ENCODE measurements at regions not wholly inside any gene's neighbourhood (a gene's known extent, or its start where the extent isn't known, plus 50 kb on each side); places are given as distances from the start of the nearest gene placed in this dataset.

- TF ChIP-seq CTCF (IDR thresholded peaks at IDR 0.05; ENCODE audit: partially characterized antibody, unreplicated experiment), result no peak
- Mint-ChIP-seq H3K27ac (ENCODE audit: unreplicated experiment) (no peak overlapping the region), H3K27me3 (ENCODE audit: unreplicated experiment) (peaks cover 1% of the 10 kb centered on the region), H3K36me3 (ENCODE audit: unreplicated experiment) (peaks cover 17% of the 10 kb centered on the region), H3K4me3 (ENCODE audit: unreplicated experiment) (no peak overlapping the region), H3K4me1 (ENCODE audit: low read depth, unreplicated experiment) (peaks cover 21% of the 10 kb centered on the region), H3K9me3 (ENCODE audit: unreplicated experiment) (peaks cover 10% of the 10 kb centered on the region)
- DNase-seq, result no peak
Measured at GRCh38 chr6:150299873-150300485, 68.8 kb upstream of the IYD start.

GRCh38 chr6:150301846-150302519 is 66.8 kb upstream of the IYD start:
- Mint-ChIP-seq H3K9me3 (ENCODE audit: unreplicated experiment) (peaks cover 10% of the 10 kb centered on the region), H3K27ac (ENCODE audit: unreplicated experiment) (no peak overlapping the region), H3K27me3 (ENCODE audit: unreplicated experiment) (peaks cover 1% of the 10 kb centered on the region), H3K36me3 (ENCODE audit: unreplicated experiment) (peaks cover 13% of the 10 kb centered on the region), H3K4me3 (ENCODE audit: unreplicated experiment) (no peak overlapping the region), H3K4me1 (ENCODE audit: low read depth, unreplicated experiment) (peaks cover 21% of the 10 kb centered on the region)
- DNase-seq, result no peak
- no peak for TF ChIP-seq CTCF (IDR thresholded peaks at IDR 0.05; ENCODE audit: partially characterized antibody, unreplicated experiment)

GRCh38 chr6:150302520-150303176 is 66.2 kb upstream of the IYD start:
- no peak overlapping the region for H3K4me3 Mint-ChIP-seq (ENCODE audit: unreplicated experiment)
- peaks cover 6% of the 10 kb centered on the region for H3K36me3 Mint-ChIP-seq (ENCODE audit: unreplicated experiment)
- H3K9me3 Mint-ChIP-seq (ENCODE audit: unreplicated experiment), result peaks cover 5% of the 10 kb centered on the region
- peaks cover 1% of the 10 kb centered on the region for H3K27me3 Mint-ChIP-seq (ENCODE audit: unreplicated experiment)
- H3K27ac Mint-ChIP-seq (ENCODE audit: unreplicated experiment), result peak overlapping the region; percentile 76
- H3K4me1 Mint-ChIP-seq (ENCODE audit: low read depth, unreplicated experiment), result peaks cover 21% of the 10 kb centered on the region
- TF ChIP-seq CTCF (IDR thresholded peaks at IDR 0.05; ENCODE audit: partially characterized antibody, unreplicated experiment), result no peak
- no peak for DNase-seq

- DNase-seq, result no peak
- no peak overlapping the region for H3K27ac Mint-ChIP-seq (ENCODE audit: unreplicated experiment)
- no peaks in the 10 kb centered on the region for H3K9me3 Mint-ChIP-seq (ENCODE audit: unreplicated experiment)
- no peak overlapping the region for H3K4me3 Mint-ChIP-seq (ENCODE audit: unreplicated experiment)
- peaks cover 1% of the 10 kb centered on the region for H3K27me3 Mint-ChIP-seq (ENCODE audit: unreplicated experiment)
- no peak for TF ChIP-seq CTCF (IDR thresholded peaks at IDR 0.05; ENCODE audit: partially characterized antibody, unreplicated experiment)
- H3K4me1 Mint-ChIP-seq (ENCODE audit: low read depth, unreplicated experiment), result peaks cover 21% of the 10 kb centered on the region
- H3K36me3 Mint-ChIP-seq (ENCODE audit: unreplicated experiment), result peaks cover under 1% of the 10 kb centered on the region
Measured at GRCh38 chr6:150303256-150303655, 65.6 kb upstream of the IYD start.

- Mint-ChIP-seq H3K27me3 (ENCODE audit: unreplicated experiment) (peaks cover 1% of the 10 kb centered on the region), H3K4me3 (ENCODE audit: unreplicated experiment) (no peak overlapping the region), H3K9me3 (ENCODE audit: unreplicated experiment) (peaks cover under 1% of the 10 kb centered on the region), H3K36me3 (ENCODE audit: unreplicated experiment) (no peaks in the 10 kb centered on the region), H3K4me1 (ENCODE audit: low read depth, unreplicated experiment) (peaks cover 21% of the 10 kb centered on the region), H3K27ac (ENCODE audit: unreplicated experiment) (no peak overlapping the region)
- no peak for DNase-seq
- TF ChIP-seq CTCF (IDR thresholded peaks at IDR 0.05; ENCODE audit: partially characterized antibody, unreplicated experiment), result no peak
Measured at GRCh38 chr6:150304429-150304828, 64.4 kb upstream of the IYD start.

Data from glutamatergic neuron (in vitro differentiated cells).